Ovary (tissue), 7 donors: ENCODE measurements at regions not wholly inside any gene's neighbourhood (a gene's known extent, or its start where the extent isn't known, plus 50 kb on each side); places are given as distances from the start of the nearest gene placed in this dataset.

Experiments used
- DNase-seq, 5 donors: peaks; one replicate each; pipeline ENCODE4 v3.0.0-alpha.2; 2019 to 2020
- H3K27ac ChIP-seq, 2 donors: fragments of 200-600 bp; one replicate each; pipeline versions ENCODE4 v1.5.1 to v1.8.0; 2019 to 2022
- H3K27me3 ChIP-seq: fragments of 200-600 bp; one replicate; pipeline ENCODE4 v1.8.0; 2022
- H3K36me3 ChIP-seq: fragments of 200-600 bp; sonication (generic); one replicate; pipeline ENCODE4 v1.5.1; 2019
- H3K4me1 ChIP-seq: one replicate; pipeline ENCODE4 v1.8.1; 2013; ENCODE audit warnings: mild to moderate bottlenecking, moderate library complexity; ENCODE audit not compliant: insufficient read depth
- H3K4me3 ChIP-seq: fragments of 200-600 bp; sonication (generic); one replicate; pipeline ENCODE4 v1.5.1; 2017
- H3K9me3 ChIP-seq, 2 donors: fragments of 200-600 bp in 1 of 2; sonication (generic) in 1 of 2; one replicate each; pipeline versions ENCODE4 v1.5.1 to v1.8.1; 2013 to 2019; ENCODE audit warnings: mild to moderate bottlenecking in 1 of 2, moderate library complexity in 1 of 2
- CTCF ChIP-seq, 3 donors: fragments of 450-650 bp in 2 of 3; fragments of 200-600 bp in 1 of 3; IDR thresholded peaks; one replicate each; pipeline versions ENCODE4 v1.5.1 to v1.8.0; 2016 to 2022; ENCODE audit warnings: antibody characterized with exemption in 3 of 3, mild to moderate bottlenecking in 1 of 3
- EP300 ChIP-seq: sonication (generic); formaldehyde crosslinking; IDR thresholded peaks from one replicate; pipeline ENCODE4 v1.6.1; 2017; ENCODE audit warnings: antibody characterized with exemption
- POLR2A ChIP-seq: fragments of 450-650 bp; IDR thresholded peaks from one replicate; pipeline ENCODE4 v1.6.1; 2017; ENCODE audit warnings: antibody characterized with exemption, mild to moderate bottlenecking, moderate library complexity
- WGBS, 3 donors: extraction: QIAGEN DNeasy Blood & Tissue Kit in 1 of 3; methylation state at CpG; one replicate each; pipeline versions ENCODE4 v1.1.5 to v1.1.7; 2013 to 2017; 5-methylcytosine and 5-hydroxymethylcytosine counted together
- intact Hi-C, 4 donors: fragments of 100-400 bp; cut with DNase I; formaldehyde crosslinking; loops; one replicate each; pipeline versions ENCODE4 v1.11.0 to v1.15.1; 2022 to 2023
- donor health status: DM: no; HTN: no; CAD: no; lungs with moderate emphysema.
- donor health status: DM: no; HTN: no; CAD: no.
- donor health status: Bipolar disorder and iron deficiency.
- donor health status: DM: no; HTN: no; CAD: no.
- donor health status: DM: yes; HTN: yes; CAD: no.

- no peak overlapping the region for H3K4me3 ChIP-seq
- DNase-seq: no peak
- H3K27me3 ChIP-seq: no peaks in the 10 kb centered on the region
- H3K36me3 ChIP-seq: no peaks in the 10 kb centered on the region
- no peak overlapping the region for H3K27ac ChIP-seq
- TF ChIP-seq CTCF (IDR thresholded peaks at IDR 0.05) (no peak), EP300 (no peak), POLR2A (no peak)
- H3K9me3 ChIP-seq: no peaks in the 10 kb centered on the region
- intact Hi-C loops: no loop called here
- 60 to 63% (median 61%) methylated on average over 11 of the region's 11 CpGs for WGBS, 3 donors
- peaks cover 4% of the 10 kb centered on the region for H3K4me1 ChIP-seq
Measured at GRCh38 chr1:58158506-58159433, 387.8 kb downstream of the OMA1 start.

DNA sequence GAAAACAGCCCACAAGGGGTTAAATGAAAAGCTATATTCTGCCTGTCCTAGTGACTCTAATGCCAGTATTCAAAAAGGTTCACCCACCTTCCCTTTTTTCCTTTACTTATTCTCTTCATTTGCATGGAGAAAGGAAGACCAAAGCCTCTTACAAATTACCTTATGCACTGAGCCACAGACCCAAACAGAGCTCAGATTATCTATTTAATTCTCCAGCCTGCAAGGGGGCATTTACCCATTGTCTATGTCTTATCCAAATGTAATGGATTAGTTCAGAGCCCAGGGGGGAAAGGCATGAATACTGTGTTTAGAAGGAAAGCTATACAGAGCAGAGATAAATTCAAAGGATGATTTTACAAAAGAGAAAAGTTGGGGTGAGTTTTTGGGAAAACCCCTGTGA, 388.5 kb downstream of the OMA1 start:
- Histone ChIP-seq H3K4me1 (no peaks in the 10 kb centered on the region), H3K27me3 (no peaks in the 10 kb centered on the region), H3K4me3 (no peak overlapping the region), H3K36me3 (no peaks in the 10 kb centered on the region), H3K27ac (no peak overlapping the region), H3K9me3 (no peaks in the 10 kb centered on the region)
- no peak for DNase-seq
- TF ChIP-seq EP300: no peak
- TF ChIP-seq CTCF (IDR thresholded peaks at IDR 0.05): no peak
- TF ChIP-seq POLR2A: no peak
- intact Hi-C loops: no loop called here

DNA sequence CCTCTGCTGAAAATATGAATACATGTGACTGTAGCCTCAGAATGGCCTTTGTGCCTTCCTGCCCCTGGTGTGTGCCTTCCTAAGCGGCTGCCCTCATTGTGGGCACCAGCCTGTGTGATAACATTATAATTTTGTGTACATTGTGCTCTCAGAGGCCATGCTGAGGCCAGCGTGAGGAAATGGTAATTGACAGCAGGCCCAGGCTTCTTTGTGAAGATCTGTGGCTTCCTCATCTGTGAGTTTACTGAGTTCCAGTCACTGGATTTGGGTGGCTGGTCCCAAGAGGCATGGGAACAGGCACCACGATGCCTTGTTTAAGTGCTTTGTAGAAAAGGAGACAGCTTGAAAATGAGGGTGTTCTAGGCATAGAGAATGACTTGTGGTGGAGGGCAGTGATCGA, 389.3 kb downstream of the OMA1 start:
- WGBS, 3 donors: 85 to 87% (median 86%) methylated on average over 4 of the region's 4 CpGs
- H3K4me1 ChIP-seq: no peaks in the 10 kb centered on the region

GRCh38 chr1:58156831-58157230, 389.7 kb downstream of the OMA1 start:
- Histone ChIP-seq H3K4me1 (no peaks in the 10 kb centered on the region), H3K27ac (no peak overlapping the region), H3K4me3 (no peak overlapping the region), H3K27me3 (no peaks in the 10 kb centered on the region), H3K36me3 (no peaks in the 10 kb centered on the region), H3K9me3 (no peaks in the 10 kb centered on the region)
- no peak for DNase-seq
- TF ChIP-seq CTCF (IDR thresholded peaks at IDR 0.05): no peak
- TF ChIP-seq POLR2A: no peak
- TF ChIP-seq EP300: no peak
- WGBS, 3 donors: 86 to 90% (median 86%) methylated on average over 3 of the region's 3 CpGs
- intact Hi-C loops: no loop called here

More for the DNA sequence above, 389.3 kb downstream of the OMA1 start:
- H3K4me3 ChIP-seq: no peak overlapping the region
- no peaks in the 10 kb centered on the region for H3K27me3 ChIP-seq
- no peak overlapping the region for H3K27ac ChIP-seq
- intact Hi-C loops: no loop called here
- H3K36me3 ChIP-seq: no peaks in the 10 kb centered on the region
- DNase-seq: no peak
- H3K9me3 ChIP-seq: no peaks in the 10 kb centered on the region
- TF ChIP-seq CTCF (IDR thresholded peaks at IDR 0.05) (no peak), EP300 (no peak), POLR2A (no peak)
